KMS-11 (cell line): ENCODE measurements at regions not wholly inside any gene's neighbourhood (a gene's known extent, or its start where the extent isn't known, plus 50 kb on each side); places are given as distances from the start of the nearest gene placed in this dataset.

Experiments used
- H2AFZ ChIP-seq: fragments of 200-600 bp; sonication (generic); 2 replicates; pipeline ENCODE4 v1.6.1; 2016; ENCODE audit warnings: antibody characterized with exemption, mixed run types, low read depth
- H3K27ac ChIP-seq: fragments of 200-600 bp; sonication (generic); 2 replicates; pipeline ENCODE4 v1.6.1; 2016; ENCODE audit warnings: mild to moderate bottlenecking, mixed run types
- H3K27me3 ChIP-seq: fragments of 200-600 bp; sonication (generic); 2 replicates; pipeline ENCODE4 v1.6.1; 2017; ENCODE audit warnings: mild to moderate bottlenecking, low read depth, mixed run types, moderate library complexity; ENCODE audit not compliant: insufficient read depth
- H3K36me3 ChIP-seq: fragments of 200-600 bp; sonication (generic); 2 replicates; pipeline ENCODE4 v1.6.1; 2017; ENCODE audit warnings: mild to moderate bottlenecking, mixed run types; ENCODE audit not compliant: insufficient read depth
- H3K4me1 ChIP-seq: fragments of 200-600 bp; sonication (generic); 2 replicates; pipeline ENCODE4 v1.6.1; 2016; ENCODE audit warnings: mild to moderate bottlenecking, low read depth, mixed run types; ENCODE audit not compliant: poor library complexity, severe bottlenecking
- H3K4me2 ChIP-seq: fragments of 200-600 bp; sonication (generic); 2 replicates; pipeline ENCODE4 v1.7.0; 2016; ENCODE audit warnings: mild to moderate bottlenecking, mixed run types
- H3K4me3 ChIP-seq: fragments of 200-600 bp; sonication (generic); IDR thresholded peaks from 2 replicates; pipeline ENCODE4 v1.6.1; 2017; ENCODE audit warnings: low read depth, low read length, mixed read lengths; ENCODE audit not compliant: insufficient read depth
- H3K79me2 ChIP-seq: fragments of 200-600 bp; sonication (generic); 2 replicates; pipeline ENCODE4 v1.6.1; 2016; ENCODE audit warnings: low read depth, mixed run types; ENCODE audit not compliant: insufficient read depth
- H3K9ac ChIP-seq: fragments of 200-600 bp; sonication (generic); 2 replicates; pipeline ENCODE4 v1.6.1; 2016; ENCODE audit warnings: mild to moderate bottlenecking, mixed run types
- H4K20me1 ChIP-seq: fragments of 200-600 bp; sonication (generic); 2 replicates; pipeline ENCODE4 v1.6.1; 2016; ENCODE audit warnings: mild to moderate bottlenecking, mixed run types; ENCODE audit not compliant: insufficient read depth
- CTCF ChIP-seq: fragments of 200-600 bp; sonication (generic); conservative IDR thresholded peaks from 2 replicates; pipeline ENCODE4 v1.6.1; 2017; ENCODE audit warnings: low read depth, mild to moderate bottlenecking, antibody characterized with exemption, low read length, moderate library complexity, mixed read lengths

- H3K27ac ChIP-seq = no peak overlapping the region
- H3K4me3 ChIP-seq = no peak overlapping the region
- H3K27me3 ChIP-seq = peaks cover 8% of the 10 kb centered on the region; the same call in 1 of the 2 replicates
- H3K79me2 ChIP-seq = no peaks in the 10 kb centered on the region
- no peaks in the 10 kb centered on the region for H4K20me1 ChIP-seq
- H3K9ac ChIP-seq = no peak overlapping the region
- no peak overlapping the region for H3K4me2 ChIP-seq
- no peak overlapping the region for H2AFZ ChIP-seq
- H3K36me3 ChIP-seq = no peaks in the 10 kb centered on the region
- TF ChIP-seq CTCF = no peak
- H3K4me1 ChIP-seq = no peaks in the 10 kb centered on the region
Measured at GRCh38 chr7:156124356-156124755, 312.1 kb upstream of the SHH start.

- Histone ChIP-seq H3K27ac (no peak overlapping the region), H3K79me2 (no peaks in the 10 kb centered on the region), H3K4me2 (no peak overlapping the region), H3K9ac (no peak overlapping the region), H2AFZ (no peak overlapping the region), H3K4me3 (no peak overlapping the region), H4K20me1 (no peaks in the 10 kb centered on the region), H3K36me3 (no peaks in the 10 kb centered on the region), H3K4me1 (no peaks in the 10 kb centered on the region), H3K27me3 (peaks cover 8% of the 10 kb centered on the region; the same call in 1 of the 2 replicates)
- TF ChIP-seq CTCF = no peak
Measured at GRCh38 chr7:156123362-156123761, 311.1 kb upstream of the SHH start.

- no peak overlapping the region for H3K27ac ChIP-seq
- H4K20me1 ChIP-seq = no peaks in the 10 kb centered on the region
- peaks cover 8% of the 10 kb centered on the region; the same call in 1 of the 2 replicates for H3K27me3 ChIP-seq
- H3K9ac ChIP-seq = no peak overlapping the region
- H3K36me3 ChIP-seq = no peaks in the 10 kb centered on the region
- no peaks in the 10 kb centered on the region for H3K79me2 ChIP-seq
- no peak for TF ChIP-seq CTCF
- H3K4me1 ChIP-seq = no peaks in the 10 kb centered on the region
- no peak overlapping the region for H2AFZ ChIP-seq
- H3K4me2 ChIP-seq = no peak overlapping the region
- no peak overlapping the region for H3K4me3 ChIP-seq
Measured at GRCh38 chr7:156122752-156123354, 310.6 kb upstream of the SHH start.

GRCh38 chr7:156121956-156122355 is 309.7 kb upstream of the SHH start:
- Histone ChIP-seq H4K20me1 (no peaks in the 10 kb centered on the region), H3K36me3 (no peaks in the 10 kb centered on the region), H3K79me2 (no peaks in the 10 kb centered on the region), H3K4me3 (no peak overlapping the region), H3K4me1 (no peaks in the 10 kb centered on the region), H3K9ac (no peak overlapping the region), H3K4me2 (no peak overlapping the region), H3K27ac (no peak overlapping the region), H3K27me3 (peaks cover 8% of the 10 kb centered on the region; the same call in 1 of the 2 replicates), H2AFZ (no peak overlapping the region)
- no peak for TF ChIP-seq CTCF
